ENCODE measurements at regions not wholly inside any gene's neighbourhood (a gene's known extent, or its start where the extent isn't known, plus 50 kb on each side); places are given as distances from the start of the nearest gene placed in this dataset.

- no peak overlapping the region for H2AFZ ChIP-seq (ENCODE audit: low read depth, low read length, severe bottlenecking)
- no peak overlapping the region for H3K9ac ChIP-seq (ENCODE audit: low read length)
- no peaks in the 10 kb centered on the region for H3K9me2 ChIP-seq (replicated peaks; ENCODE audit: insufficient read depth, low read length)
- H3K79me2 ChIP-seq (ENCODE audit: insufficient read depth, low read length): no peaks in the 10 kb centered on the region
- no peaks in the 10 kb centered on the region for H3K27me3 ChIP-seq (ENCODE audit: low read length)
- no peak overlapping the region for H3K4me3 ChIP-seq (ENCODE audit: insufficient read depth, low read length, poor library complexity, severe bottlenecking)
- no peaks in the 10 kb centered on the region for H3K9me3 ChIP-seq (ENCODE audit: insufficient read depth, low read length)
- H3K27ac ChIP-seq (ENCODE audit: low read depth, low read length): no peak overlapping the region
- no peaks in the 10 kb centered on the region for H3K36me3 ChIP-seq (ENCODE audit: low read length)
- no peaks in the 10 kb centered on the region for H3F3A ChIP-seq (ENCODE audit: insufficient read depth)
- no peaks in the 10 kb centered on the region for H4K20me1 ChIP-seq (ENCODE audit: low read depth, low read length)
- no peak overlapping the region for H3K4me2 ChIP-seq (ENCODE audit: low read depth, low read length, poor library complexity, severe bottlenecking)
- TF ChIP-seq CTCF (IDR thresholded peaks at IDR 0.05; ENCODE audit: insufficient read depth, low read length, poor library complexity, severe bottlenecking) (no peak), EZH2phosphoT487 (conservative IDR thresholded peaks at IDR 0.05; ENCODE audit: low read length) (no peak)
Observed at GRCh38 chr11:104510169-104510568, 346.2 kb upstream of the PDGFD start.

- Histone ChIP-seq H3K27ac (ENCODE audit: low read depth, low read length) (no peak overlapping the region), H3K9ac (ENCODE audit: low read length) (no peak overlapping the region), H3K79me2 (ENCODE audit: insufficient read depth, low read length) (no peaks in the 10 kb centered on the region), H3K4me2 (ENCODE audit: low read depth, low read length, poor library complexity, severe bottlenecking) (no peak overlapping the region), H3F3A (ENCODE audit: insufficient read depth) (no peaks in the 10 kb centered on the region), H3K36me3 (ENCODE audit: low read length) (no peaks in the 10 kb centered on the region), H3K9me2 (replicated peaks; ENCODE audit: insufficient read depth, low read length) (no peaks in the 10 kb centered on the region), H3K27me3 (ENCODE audit: low read length) (no peaks in the 10 kb centered on the region), H3K9me3 (ENCODE audit: insufficient read depth, low read length) (peaks cover 18% of the 10 kb centered on the region; the same call in 1 of the 2 replicates), H4K20me1 (ENCODE audit: low read depth, low read length) (no peaks in the 10 kb centered on the region), H3K4me3 (ENCODE audit: insufficient read depth, low read length, poor library complexity, severe bottlenecking) (no peak overlapping the region), H2AFZ (ENCODE audit: low read depth, low read length, severe bottlenecking) (no peak overlapping the region)
- TF ChIP-seq CTCF (IDR thresholded peaks at IDR 0.05; ENCODE audit: insufficient read depth, low read length, poor library complexity, severe bottlenecking) (no peak), EZH2phosphoT487 (conservative IDR thresholded peaks at IDR 0.05; ENCODE audit: low read length) (no peak)
Observed at GRCh38 chr11:104490182-104490581, 326.2 kb upstream of the PDGFD start.

- H3K36me3 ChIP-seq (ENCODE audit: low read length): no peaks in the 10 kb centered on the region
- no peaks in the 10 kb centered on the region for H3K79me2 ChIP-seq (ENCODE audit: insufficient read depth, low read length)
- H3K9me3 ChIP-seq (ENCODE audit: insufficient read depth, low read length): peaks cover 18% of the 10 kb centered on the region; the same call in 1 of the 2 replicates
- H3F3A ChIP-seq (ENCODE audit: insufficient read depth): no peaks in the 10 kb centered on the region
- H3K9me2 ChIP-seq (replicated peaks; ENCODE audit: insufficient read depth, low read length): no peaks in the 10 kb centered on the region
- TF ChIP-seq CTCF (IDR thresholded peaks at IDR 0.05; ENCODE audit: insufficient read depth, low read length, poor library complexity, severe bottlenecking): no peak
- no peak for TF ChIP-seq EZH2phosphoT487 (conservative IDR thresholded peaks at IDR 0.05; ENCODE audit: low read length)
- no peak overlapping the region for H3K27ac ChIP-seq (ENCODE audit: low read depth, low read length)
- H3K4me3 ChIP-seq (ENCODE audit: insufficient read depth, low read length, poor library complexity, severe bottlenecking): no peak overlapping the region
- no peak overlapping the region for H3K4me2 ChIP-seq (ENCODE audit: low read depth, low read length, poor library complexity, severe bottlenecking)
- H4K20me1 ChIP-seq (ENCODE audit: low read depth, low read length): no peaks in the 10 kb centered on the region
- no peak overlapping the region for H2AFZ ChIP-seq (ENCODE audit: low read depth, low read length, severe bottlenecking)
- H3K9ac ChIP-seq (ENCODE audit: low read length): no peak overlapping the region
- no peaks in the 10 kb centered on the region for H3K27me3 ChIP-seq (ENCODE audit: low read length)
Observed at GRCh38 chr11:104488561-104488960, 324.6 kb upstream of the PDGFD start.

Measured in SU-DHL-6 (cell line).